H1 (cell line): ENCODE measurements at regions not wholly inside any gene's neighbourhood (a gene's known extent, or its start where the extent isn't known, plus 50 kb on each side); places are given as distances from the start of the nearest gene placed in this dataset.

Experiments
- CTCF ChIA-PET: fragments of 300-600 bp; sonication (Branson Sonifier 250); formaldehyde crosslinking; loops from one replicate; lab custom pipeline; 2021; ENCODE audit not compliant: partially characterized antibody; lab: Charles Lee
- POLR2A ChIA-PET: fragments of 300-600 bp; sonication (Branson Sonifier 250); formaldehyde crosslinking; loops from one replicate; lab custom pipeline; 2021; ENCODE audit warnings: inconsistent platforms; ENCODE audit not compliant: partially characterized antibody; lab: Charles Lee
- DNase-seq, 2 experiments: peaks; one replicate each; pipeline versions ENCODE4 v3.0.0 to v3.0.0-alpha.2; 2010 to 2022; ENCODE audit warnings: low spot score in 2 of 2, low read depth in 1 of 2, mixed read lengths in 1 of 2
- FAIRE-seq: peaks from 2 replicates; lab custom pipeline; 2011; peaks lifted over from hg19 to GRCh38; lab: Jason Lieb, UNC
- H2AFZ ChIP-seq: 2 replicates; pipeline ENCODE4 v1.8.1; 2012; ENCODE audit warnings: low read length, inconsistent platforms
- H2AK5ac ChIP-seq: 2 replicates; pipeline ENCODE4 v1.6.1; 2013; ENCODE audit warnings: low read depth, low read length
- H2BK120ac ChIP-seq: replicated peaks from 2 replicates; pipeline ENCODE3; 2013; ENCODE audit warnings: low read depth, low read length, inconsistent platforms
- H2BK12ac ChIP-seq: 2 replicates; pipeline ENCODE4 v1.6.1; 2013; ENCODE audit warnings: low read depth, low read length
- H2BK15ac ChIP-seq: 2 replicates; pipeline ENCODE4 v1.6.1; 2013; ENCODE audit warnings: low read length
- H2BK20ac ChIP-seq: 2 replicates; pipeline ENCODE4 v1.6.1; 2013; ENCODE audit warnings: low read length
- H2BK5ac ChIP-seq: 2 replicates; pipeline ENCODE4 v1.6.1; 2013; ENCODE audit warnings: low read depth, low read length
- H3K14ac ChIP-seq: 2 replicates; pipeline ENCODE4 v1.6.1; 2013; ENCODE audit warnings: inconsistent platforms; ENCODE audit not compliant: insufficient read length
- H3K18ac ChIP-seq: 2 replicates; pipeline ENCODE4 v1.6.1; 2013; ENCODE audit warnings: low read length; ENCODE audit errors: extremely low read depth
- H3K23ac ChIP-seq: 2 replicates; pipeline ENCODE4 v1.6.1; 2013; ENCODE audit warnings: inconsistent platforms; ENCODE audit not compliant: insufficient read length
- H3K23me2 ChIP-seq: 2 replicates; pipeline ENCODE4 v1.6.1; 2013; ENCODE audit warnings: low read depth, low read length
- H3K27ac ChIP-seq: 2 replicates; pipeline ENCODE4 v1.6.1; 2011; ENCODE audit warnings: low read depth, low read length, inconsistent platforms
- H3K27me3 ChIP-seq, 4 experiments: replicated peaks in 1 of 4; 1 replicate in 1 of 4; 2 replicates in 3 of 4; pipeline versions ENCODE4 v1.6.1 to v1.8.1; 2011 to 2013; ENCODE audit warnings: low read length in 3 of 4, mild to moderate bottlenecking in 3 of 4, inconsistent platforms in 2 of 4, mixed read lengths in 2 of 4, moderate library complexity in 1 of 4; ENCODE audit not compliant: control insufficient read depth in 3 of 4, insufficient read depth in 3 of 4; ENCODE audit errors: extremely low read depth in 1 of 4
- H3K36me3 ChIP-seq, 4 experiments: 2 replicates each; pipeline versions ENCODE4 v1.6.1 to v1.8.1; 2011 to 2013; ENCODE audit warnings: mild to moderate bottlenecking in 4 of 4, low read length in 3 of 4, moderate library complexity in 2 of 4, control low read depth in 1 of 4, inconsistent platforms in 1 of 4; ENCODE audit not compliant: insufficient read depth in 4 of 4, control insufficient read depth in 2 of 4
- H3K4ac ChIP-seq: replicated peaks from 2 replicates; pipeline ENCODE3; 2013; ENCODE audit warnings: low read length, low read depth, mixed read lengths, inconsistent platforms; ENCODE audit not compliant: insufficient read length
- H3K4me1 ChIP-seq, 4 experiments: replicated peaks in 1 of 4; 1 replicate in 1 of 4; 2 replicates in 3 of 4; pipeline versions ENCODE4 v1.6.1 to v1.8.1; 2011 to 2013; ENCODE audit warnings: low read length in 3 of 4, inconsistent platforms in 2 of 4, mixed read lengths in 1 of 4; ENCODE audit not compliant: insufficient read depth in 4 of 4, control insufficient read depth in 3 of 4
- H3K4me2 ChIP-seq, 2 experiments: 2 replicates each; pipeline versions ENCODE4 v1.6.1 to v1.8.1; 2011 to 2013; ENCODE audit warnings: low read depth in 2 of 2, low read length in 2 of 2, control low read depth in 1 of 2, inconsistent platforms in 1 of 2, mild to moderate bottlenecking in 1 of 2; ENCODE audit not compliant: insufficient read depth in 1 of 2
- H3K4me3 ChIP-seq, 4 experiments: fragments of 200-600, 300-600 bp in 1 of 4; sonication (generic), shearing (Covaris generic), sonication (Bioruptor Twin) in 1 of 4; 2 replicates each; pipeline versions ENCODE4 v1.5.1 to v1.8.1; 2011 to 2016; ENCODE audit warnings: low read length in 4 of 4, low read depth in 3 of 4, control low read depth in 2 of 4, inconsistent platforms in 2 of 4, mild to moderate bottlenecking in 2 of 4, mixed read lengths in 1 of 4, moderate library complexity in 1 of 4; ENCODE audit not compliant: insufficient read depth in 2 of 4; ENCODE audit errors: extremely low read depth in 1 of 4
- H3K56ac ChIP-seq: replicated peaks from 2 replicates; pipeline ENCODE3; 2013; ENCODE audit warnings: low read depth, mild to moderate bottlenecking, mixed read lengths, low read length, inconsistent platforms; ENCODE audit not compliant: insufficient read length
- H3K79me1 ChIP-seq: 2 replicates; pipeline ENCODE4 v1.6.1; 2013; ENCODE audit warnings: low read depth, low read length, control low read depth
- H3K79me2 ChIP-seq, 2 experiments: 2 replicates each; pipeline versions ENCODE4 v1.6.1 to v1.8.1; 2012 to 2013; ENCODE audit warnings: low read length in 2 of 2, mild to moderate bottlenecking in 2 of 2, inconsistent platforms in 1 of 2; ENCODE audit not compliant: insufficient read depth in 2 of 2, control insufficient read depth in 1 of 2
- H3K9ac ChIP-seq, 4 experiments: replicated peaks in 1 of 4; 1 replicate in 1 of 4; 2 replicates in 3 of 4; pipeline versions ENCODE4 v1.6.1 to v1.8.1; 2011 to 2013; ENCODE audit warnings: low read depth in 3 of 4, low read length in 3 of 4, control low read depth in 2 of 4, mild to moderate bottlenecking in 2 of 4, moderate library complexity in 2 of 4, inconsistent platforms in 1 of 4; ENCODE audit errors: extremely low read depth in 1 of 4
- H3K9me3 ChIP-seq, 2 experiments: 2 replicates each; pipeline versions ENCODE4 v1.6.1 to v1.8.1; 2012 to 2013; ENCODE audit warnings: mild to moderate bottlenecking in 2 of 2, moderate library complexity in 2 of 2, control low read depth in 1 of 2, inconsistent platforms in 1 of 2, low read depth in 1 of 2, low read length in 1 of 2, mixed read lengths in 1 of 2; ENCODE audit not compliant: insufficient read depth in 2 of 2
- H4K20me1 ChIP-seq, 2 experiments: replicated peaks in 1 of 2; 2 replicates each; pipeline versions ENCODE3 to v1.8.1; 2011 to 2013; ENCODE audit warnings: inconsistent platforms in 2 of 2, low read length in 2 of 2, mild to moderate bottlenecking in 1 of 2; ENCODE audit not compliant: insufficient read depth in 2 of 2, control insufficient read depth in 1 of 2
- H4K5ac ChIP-seq: 2 replicates; pipeline ENCODE4 v1.6.1; 2013; ENCODE audit warnings: low read length, low read depth, mixed read lengths, inconsistent platforms; ENCODE audit not compliant: insufficient read length
- H4K8ac ChIP-seq: 2 replicates; pipeline ENCODE4 v1.8.0; 2013; ENCODE audit warnings: mild to moderate bottlenecking, moderate library complexity, low read length, inconsistent platforms; ENCODE audit not compliant: insufficient read depth; ENCODE audit errors: extremely low read depth
- H4K91ac ChIP-seq: replicated peaks from 2 replicates; pipeline ENCODE3; 2013; ENCODE audit warnings: low read length, mixed read lengths, inconsistent platforms; ENCODE audit not compliant: insufficient read length
- BACH1 ChIP-seq: IDR thresholded peaks from 2 replicates; pipeline ENCODE4 v1.6.1; 2012; ENCODE audit warnings: low read length, improper control_type of control experiment
- CBX8 ChIP-seq: fragments of 300-800, 300-1000 bp; sonication (generic); IDR thresholded peaks from 2 replicates; pipeline ENCODE4 v1.7.1; 2016; ENCODE audit warnings: low read depth, low read length, borderline replicate concordance
- JUN ChIP-seq: IDR thresholded peaks from 2 replicates; pipeline ENCODE4 v1.6.1; 2011; ENCODE audit warnings: low read depth, mild to moderate bottlenecking, improper control_type of control experiment, low read length
- PHF8 ChIP-seq: fragments of 200-600 bp; sonication (generic); conservative IDR thresholded peaks from 2 replicates; pipeline ENCODE4 v1.7.1; 2012; ENCODE audit warnings: low read depth, mild to moderate bottlenecking, inconsistent platforms, low read length, moderate library complexity
- POLR2A ChIP-seq, 2 experiments: IDR thresholded peaks; 1 replicate in 1 of 2; 2 replicates in 1 of 2; pipeline ENCODE4 v1.6.1; 2011; ENCODE audit warnings: low read depth in 2 of 2, low read length in 2 of 2, mild to moderate bottlenecking in 2 of 2; ENCODE audit errors: control extremely low read depth in 1 of 2
- TCF12 ChIP-seq: IDR thresholded peaks from 2 replicates; pipeline ENCODE4 v1.6.1; 2011; ENCODE audit warnings: low read depth, mild to moderate bottlenecking, low read length
- USF2 ChIP-seq: IDR thresholded peaks from 2 replicates; pipeline ENCODE4 v1.6.1; 2011; ENCODE audit warnings: low read length, improper control_type of control experiment
- WGBS, 2 experiments: shearing (Covaris generic) in 1 of 2; methylation state at CpG; one replicate each; pipeline versions ENCODE4 v1.1.6 to v1.1.7; 2013 to 2015; ENCODE audit warnings: low lambda C conversion rate in 2 of 2, mixed read lengths in 2 of 2, inconsistent platforms in 1 of 2, low coverage in 1 of 2, missing lambda C conversion rate in 1 of 2; ENCODE audit not compliant: insufficient replicate concordance in 2 of 2, insufficient coverage in 1 of 2, insufficient read length in 1 of 2; ENCODE audit errors: extremely low coverage in 1 of 2, missing lambda C conversion rate in 1 of 2; 5-methylcytosine and 5-hydroxymethylcytosine counted together

DNA sequence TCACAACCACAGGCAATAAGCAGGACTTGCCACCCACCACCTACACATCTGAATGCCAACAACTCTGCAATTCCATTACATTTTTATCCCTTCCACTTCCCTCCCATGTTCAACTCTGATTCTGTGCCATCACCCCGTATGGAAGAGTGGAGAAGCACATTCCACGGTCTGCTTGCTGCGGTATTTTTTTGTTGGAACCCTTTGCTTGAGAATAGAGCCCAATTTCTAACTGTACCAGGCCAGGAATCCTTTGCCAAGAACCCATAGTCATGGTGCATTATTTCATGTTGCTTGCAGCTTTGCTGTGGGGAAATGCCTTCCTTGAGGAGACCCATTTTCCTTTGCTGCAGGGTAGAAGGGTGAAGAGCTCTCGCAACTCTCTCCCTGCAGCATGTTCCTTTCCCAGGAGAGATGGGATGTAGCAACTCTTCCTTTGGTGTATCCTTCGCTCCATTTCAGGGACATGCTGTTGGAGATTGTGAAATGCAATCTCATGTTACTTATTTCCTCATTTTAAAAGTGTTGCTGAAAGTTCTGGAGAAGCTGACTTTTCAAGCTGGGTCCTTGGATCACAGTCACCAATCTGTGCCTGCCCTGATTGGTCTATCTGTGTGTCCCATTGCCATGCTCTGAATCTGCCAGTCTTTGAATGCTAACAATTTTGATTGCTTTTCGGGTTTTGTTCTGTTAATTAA, 69.8 kb upstream of the STARD13 start:
- POLR2A ChIA-PET = no interaction called here
- WGBS, 2 experiments = 88% methylated on average over 6 of the region's 6 CpGs; no CpG with 5 or more reads in 1 of the 2 experiments
- CTCF ChIA-PET = interaction anchor here (0.7 kb wide), 1 partner anchor 85 kb away, joined by 4 read pairs; no protein-coding TSS in a partner anchor
- TF ChIP-seq BACH1 (no peak), CBX8 (no peak), POLR2A (IDR thresholded peaks at IDR 0.05; ENCODE audit: control extremely low read depth in 1 of 2, low read depth in 2 of 2, low read length in 2 of 2) (no peak), USF2 (no peak), PHF8 (no peak), JUN (no peak), TCF12 (no peak)

More for the DNA sequence above, 69.8 kb upstream of the STARD13 start:
- H3K27me3 ChIP-seq = peaks cover 0 to 4% (median 4%) of the 10 kb centered on the region in 4 experiments; a peak in 5 of 7 replicates
- no peaks in the 10 kb centered on the region for H3K36me3 ChIP-seq
- H3K23ac ChIP-seq = no peak overlapping the region
- H2AFZ ChIP-seq = peak overlapping the region; percentile 58; the same call in 1 of the 2 replicates
- no peak overlapping the region for H4K8ac ChIP-seq
- no peaks in the 10 kb centered on the region for H3K79me1 ChIP-seq
- H3K79me2 ChIP-seq = no peaks in the 10 kb centered on the region
- no peak overlapping the region for H3K18ac ChIP-seq
- H2BK15ac ChIP-seq = no peak overlapping the region
- no peak overlapping the region for H3K9ac ChIP-seq
- H2BK20ac ChIP-seq = no peak overlapping the region
- H3K4me1 ChIP-seq = no peaks in the 10 kb centered on the region
- no peak overlapping the region for H3K27ac ChIP-seq
- no peak overlapping the region for H3K56ac ChIP-seq
- no peak overlapping the region for H2BK5ac ChIP-seq
- no peak overlapping the region for H3K4ac ChIP-seq
- no peaks in the 10 kb centered on the region for H4K20me1 ChIP-seq
- DNase-seq (no peak), FAIRE-seq (no peak)
- no peaks in the 10 kb centered on the region; a peak in 1 of 4 replicates for H3K9me3 ChIP-seq
- no peak overlapping the region for H3K4me3 ChIP-seq
- H3K14ac ChIP-seq = no peak overlapping the region
- H4K5ac ChIP-seq = no peak overlapping the region
- no peak overlapping the region for H2BK120ac ChIP-seq
- no peaks in the 10 kb centered on the region; the same call in 1 of the 2 replicates for H3K23me2 ChIP-seq
- no peak overlapping the region for H3K4me2 ChIP-seq
- no peak overlapping the region for H2BK12ac ChIP-seq
- H4K91ac ChIP-seq = no peak overlapping the region
- no peak overlapping the region for H2AK5ac ChIP-seq
